Testis (tissue), 2 donors: ENCODE measurements at regions not wholly inside any gene's neighbourhood (a gene's known extent, or its start where the extent isn't known, plus 50 kb on each side); places are given as distances from the start of the nearest gene placed in this dataset.

Source experiments
- POLR2A ChIP-seq: fragments of 450-650 bp; IDR thresholded peaks from one replicate; pipeline ENCODE4 v1.6.1; 2017; ENCODE audit warnings: antibody characterized with exemption, mild to moderate bottlenecking, moderate library complexity
- TF ChIP-seq, protein P1 (sequence below), 3 experiments: fragments of 450-650 bp in 2 of 3; fragments of 200-600 bp in 1 of 3; sonication (generic) in 1 of 3; IDR thresholded peaks; one replicate each; pipeline ENCODE4 v1.5.1; 2016 to 2019; ENCODE audit warnings: antibody characterized with exemption in 3 of 3, mild to moderate bottlenecking in 2 of 3, moderate library complexity in 1 of 3

DNA sequence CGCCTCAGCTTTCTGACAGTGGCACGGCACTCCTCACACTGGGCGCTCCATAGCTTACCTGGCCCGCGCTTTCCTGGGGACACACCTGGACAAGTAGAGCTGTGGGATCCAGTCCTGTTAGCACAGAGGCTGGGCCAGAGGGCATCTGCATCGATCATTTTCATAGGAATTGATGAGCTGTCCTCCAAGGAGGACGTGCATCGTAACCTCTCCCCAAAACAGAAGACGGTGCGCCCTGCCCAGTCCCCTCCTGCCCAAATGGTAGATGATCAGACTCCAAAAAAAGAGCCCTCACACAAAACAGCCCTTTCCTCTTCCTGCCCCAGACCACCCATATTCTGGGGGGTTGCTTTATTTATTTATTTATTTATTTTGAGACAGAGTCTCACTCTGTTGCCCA lies 161.2 kb downstream of the CTTN start:
- TF ChIP-seq, protein P1, sequence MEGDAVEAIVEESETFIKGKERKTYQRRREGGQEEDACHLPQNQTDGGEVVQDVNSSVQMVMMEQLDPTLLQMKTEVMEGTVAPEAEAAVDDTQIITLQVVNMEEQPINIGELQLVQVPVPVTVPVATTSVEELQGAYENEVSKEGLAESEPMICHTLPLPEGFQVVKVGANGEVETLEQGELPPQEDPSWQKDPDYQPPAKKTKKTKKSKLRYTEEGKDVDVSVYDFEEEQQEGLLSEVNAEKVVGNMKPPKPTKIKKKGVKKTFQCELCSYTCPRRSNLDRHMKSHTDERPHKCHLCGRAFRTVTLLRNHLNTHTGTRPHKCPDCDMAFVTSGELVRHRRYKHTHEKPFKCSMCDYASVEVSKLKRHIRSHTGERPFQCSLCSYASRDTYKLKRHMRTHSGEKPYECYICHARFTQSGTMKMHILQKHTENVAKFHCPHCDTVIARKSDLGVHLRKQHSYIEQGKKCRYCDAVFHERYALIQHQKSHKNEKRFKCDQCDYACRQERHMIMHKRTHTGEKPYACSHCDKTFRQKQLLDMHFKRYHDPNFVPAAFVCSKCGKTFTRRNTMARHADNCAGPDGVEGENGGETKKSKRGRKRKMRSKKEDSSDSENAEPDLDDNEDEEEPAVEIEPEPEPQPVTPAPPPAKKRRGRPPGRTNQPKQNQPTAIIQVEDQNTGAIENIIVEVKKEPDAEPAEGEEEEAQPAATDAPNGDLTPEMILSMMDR (IDR thresholded peaks at IDR 0.05): no peak
- TF ChIP-seq POLR2A: no peak
